NT2/D1 (cell line): ENCODE measurements at regions not wholly inside any gene's neighbourhood (a gene's known extent, or its start where the extent isn't known, plus 50 kb on each side); places are given as distances from the start of the nearest gene placed in this dataset.

Experiments used
- SUZ12 ChIP-seq: IDR thresholded peaks from 2 replicates; pipeline ENCODE4 v1.6.1; 2011; ENCODE audit not compliant: insufficient read length, insufficient read depth; ENCODE audit errors: extremely low read depth
- YY1 ChIP-seq: IDR thresholded peaks from 2 replicates; pipeline ENCODE4 v1.6.1; 2011; ENCODE audit not compliant: insufficient read length, insufficient read depth
- ZNF274 ChIP-seq: IDR thresholded peaks from 2 replicates; pipeline ENCODE4 v1.6.1; 2011; ENCODE audit warnings: mild to moderate bottlenecking, low read depth, low read length

- TF ChIP-seq SUZ12 (no peak), YY1 (no peak), ZNF274 (no peak)
Observed at GRCh38 chr7:84857336-84857735, 329.5 kb downstream of the SEMA3D start.
